Stimulated activated CD8-positive, alpha-beta memory T cell treated with anti-CD3 and anti-CD28 coated beads, Interleukin-15, amount 100 ng/mL, for 48 hours (primary cell): ENCODE measurements at regions not wholly inside any gene's neighbourhood (a gene's known extent, or its start where the extent isn't known, plus 50 kb on each side); places are given as distances from the start of the nearest gene placed in this dataset.
"Not testable (repeated sequence)": the region's sequence is repeated elsewhere in the genome, so short reads cannot be mapped to it uniquely, and the experiment has no call there.

ENCODE experiments used
- DNase-seq, 2 donors: peaks; one replicate each; pipeline ENCODE4 v3.0.0-alpha.2; 2020; ENCODE audit warnings: low read depth in 2 of 2

GRCh38 chr6:19682859-19683258, 154.3 kb upstream of the ID4 start:
- no peak for DNase-seq

DNA sequence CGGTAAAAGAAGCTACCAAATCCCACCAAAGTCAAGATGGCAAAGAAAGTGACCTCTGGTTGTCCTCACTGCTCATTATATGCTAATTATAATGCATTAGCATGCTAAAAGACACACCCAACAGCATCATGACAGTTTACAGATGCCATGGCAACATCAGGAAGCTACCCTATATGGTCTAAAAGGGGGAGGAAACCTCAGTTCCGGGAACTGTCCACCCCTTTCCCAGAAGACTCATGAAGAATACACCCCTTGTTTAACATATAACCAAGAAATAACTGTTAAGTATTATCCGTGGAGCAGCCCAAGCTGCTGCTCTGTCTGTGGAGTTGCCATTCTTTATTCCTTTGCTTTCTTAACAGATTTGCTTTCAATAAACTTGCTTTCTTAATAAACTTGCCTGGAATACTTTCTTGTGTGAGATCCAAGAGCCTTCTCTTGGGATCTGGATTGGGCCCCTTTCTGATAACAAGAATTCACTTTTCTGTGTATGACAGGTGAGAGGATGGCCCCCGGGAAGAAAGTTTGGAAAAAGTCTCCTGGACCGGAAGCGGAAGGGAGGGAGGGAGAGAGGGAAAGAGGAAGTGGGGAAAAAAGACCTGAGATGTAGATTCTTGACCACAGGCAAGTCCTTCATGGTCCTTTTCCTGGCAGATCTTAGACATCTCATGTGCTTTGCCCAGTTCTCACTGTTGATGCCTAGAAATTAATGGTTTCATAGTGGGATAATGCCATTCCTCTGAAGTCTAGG, 146.7 kb upstream of the ID4 start:
- no peak for DNase-seq

GRCh38 chr6:19691465-19692167, 145.6 kb upstream of the ID4 start:
- DNase-seq: no peak

- DNase-seq: no peak
Measured at GRCh38 chr6:19692506-19693298, 144.5 kb upstream of the ID4 start.

- no peak for DNase-seq
Measured at GRCh38 chr6:19694697-19695096, 142.5 kb upstream of the ID4 start.

DNA sequence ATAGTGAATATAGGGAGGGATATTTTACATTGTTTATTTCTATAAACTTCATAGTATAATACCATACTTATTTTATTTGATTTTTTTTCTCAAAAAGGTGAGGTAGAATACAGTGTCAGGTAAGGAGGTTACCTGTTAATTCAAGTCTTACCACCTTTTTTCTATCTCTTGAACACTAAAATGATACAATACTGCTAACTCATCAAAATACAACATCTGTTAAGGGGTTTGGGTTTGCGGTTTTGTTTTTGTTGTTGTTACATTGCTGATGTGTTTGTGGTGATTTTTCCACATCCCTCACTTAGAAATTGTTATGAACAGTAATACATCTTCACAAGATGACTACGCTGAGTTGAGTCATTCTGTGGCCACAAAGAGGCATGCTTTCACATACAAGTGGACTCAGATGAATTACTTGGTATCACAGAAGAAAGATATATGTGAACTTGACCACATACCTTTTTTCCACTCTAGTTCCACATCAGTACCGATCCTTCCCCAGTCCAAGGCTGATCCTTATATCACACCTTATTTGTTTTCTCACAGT, 139.4 kb upstream of the ID4 start:
- no peak for DNase-seq

DNA sequence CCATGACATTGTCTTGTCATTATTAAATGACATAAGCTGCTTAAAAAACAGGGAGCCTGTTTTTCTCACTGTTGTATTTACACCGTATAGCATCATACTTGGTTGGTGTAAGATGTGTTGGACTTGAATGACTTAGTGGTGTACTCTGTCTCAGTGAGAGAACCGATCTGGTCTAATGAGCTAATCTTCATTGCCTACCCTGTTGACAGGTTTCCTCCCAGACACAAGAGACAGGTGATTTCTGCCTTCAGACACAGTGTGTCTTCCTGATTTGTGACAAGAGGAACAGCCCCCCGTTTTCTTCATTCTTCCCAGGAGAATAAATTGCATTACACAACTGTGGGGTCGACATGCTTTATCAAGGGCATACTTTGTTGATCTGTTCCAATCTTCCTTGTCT, 137.2 kb upstream of the ID4 start:
- DNase-seq: no peak

DNA sequence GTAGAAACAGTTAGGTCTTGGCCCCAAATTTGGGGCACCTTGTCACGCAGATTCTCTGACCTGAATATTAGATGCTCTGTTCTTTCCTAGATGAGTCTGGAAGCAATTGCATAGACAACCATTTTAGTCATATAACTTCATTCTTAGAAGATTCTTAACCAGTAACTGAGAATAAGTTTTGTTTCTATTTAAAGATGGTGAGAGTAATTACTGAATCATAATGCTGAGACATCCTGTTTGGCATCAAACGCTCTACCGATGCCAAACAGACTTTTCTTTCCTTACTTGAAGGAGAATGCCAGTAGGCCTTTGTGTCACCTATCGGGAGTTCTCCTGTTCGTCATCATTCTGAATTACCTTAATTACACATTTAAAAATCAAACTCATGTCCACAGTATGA, 131.6 kb upstream of the ID4 start:
- no peak for DNase-seq

GRCh38 chr6:19712012-19712688, 125.0 kb upstream of the ID4 start:
- DNase-seq: no peak

DNA sequence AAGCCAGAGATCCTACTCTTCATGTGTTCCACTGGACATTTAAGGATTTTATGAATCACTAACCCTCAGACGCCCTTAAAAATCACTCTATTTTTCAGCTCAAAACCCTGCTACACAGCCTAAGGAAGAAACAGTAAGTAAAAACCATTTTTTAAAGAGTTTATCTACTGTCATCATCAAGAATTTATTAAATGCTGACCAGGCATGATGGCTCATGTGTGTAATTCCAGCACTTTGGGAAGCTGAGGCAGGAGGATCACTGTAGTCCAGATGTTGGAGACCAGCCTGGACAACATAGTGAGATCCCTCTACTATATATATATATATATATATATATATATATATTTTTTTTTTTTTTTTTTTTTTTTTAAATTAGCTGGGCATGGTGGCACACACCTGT, 124.2 kb upstream of the ID4 start:
- DNase-seq: no peak

DNA sequence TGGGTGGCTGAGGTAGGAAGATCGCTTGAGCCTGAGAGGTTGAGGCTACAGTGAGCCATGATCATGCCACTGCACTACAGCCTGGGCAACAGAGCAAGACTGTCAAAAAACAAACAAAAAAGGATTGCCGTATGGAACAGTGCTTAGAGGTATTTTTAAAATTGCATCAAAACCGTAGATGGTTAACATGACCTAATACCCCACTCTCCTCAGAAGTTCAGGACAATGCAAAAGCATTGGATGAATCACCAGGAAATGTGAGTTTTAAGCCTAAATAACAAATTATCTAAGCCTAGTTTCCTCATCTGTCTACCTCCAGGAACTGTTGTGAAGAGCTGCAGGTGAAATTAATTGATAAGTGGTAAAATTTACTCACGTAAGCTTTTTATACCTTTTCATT, 123.8 kb upstream of the ID4 start:
- DNase-seq: no peak

DNA sequence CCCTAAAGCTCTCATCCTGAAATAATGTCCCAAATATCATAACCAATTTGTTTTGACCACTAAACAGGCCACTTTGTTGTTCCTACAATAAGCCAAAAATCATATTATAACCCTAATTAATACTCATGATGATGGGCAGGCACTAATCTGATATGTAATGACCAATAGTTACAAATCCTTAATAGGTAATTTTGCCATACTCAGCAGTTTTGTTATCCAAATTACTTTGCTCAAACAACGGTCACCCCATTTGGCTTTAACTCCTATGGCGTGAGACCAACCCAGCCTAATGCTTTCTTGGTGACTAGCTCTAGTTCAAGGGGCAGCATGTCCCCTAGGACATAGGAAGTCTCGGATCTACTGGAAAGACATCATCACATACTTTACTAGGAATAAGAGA, 123.2 kb upstream of the ID4 start:
- no peak for DNase-seq

- DNase-seq: no peak
Measured at GRCh38 chr6:19714434-19715166, 122.6 kb upstream of the ID4 start.

GRCh38 chr6:19715167-19715551, 122.0 kb upstream of the ID4 start:
- DNase-seq: no peak

DNA sequence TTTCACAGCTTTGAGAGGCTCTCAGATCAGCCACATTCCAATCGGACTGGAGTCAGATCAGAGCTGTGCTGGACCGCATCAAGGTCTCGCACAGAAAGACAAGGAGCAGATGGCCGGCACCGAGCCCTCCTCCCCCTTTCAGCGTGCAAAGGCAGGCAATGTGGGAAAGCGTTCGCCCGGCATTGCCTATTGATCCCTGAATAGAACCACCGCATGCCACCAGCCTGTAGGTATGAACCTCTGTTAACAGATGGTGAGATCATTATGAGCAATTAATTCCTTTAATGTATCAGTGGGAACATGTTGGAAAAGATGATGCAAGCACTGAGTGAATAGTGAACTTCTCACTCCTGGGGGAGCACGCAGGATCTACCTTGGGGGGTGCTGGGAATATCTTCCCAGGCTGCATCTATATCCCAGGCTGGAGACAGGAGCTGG, 117.5 kb upstream of the ID4 start:
- DNase-seq: no peak

- no peak for DNase-seq
Measured at GRCh38 chr6:19721766-19722377, 115.3 kb upstream of the ID4 start.

DNA sequence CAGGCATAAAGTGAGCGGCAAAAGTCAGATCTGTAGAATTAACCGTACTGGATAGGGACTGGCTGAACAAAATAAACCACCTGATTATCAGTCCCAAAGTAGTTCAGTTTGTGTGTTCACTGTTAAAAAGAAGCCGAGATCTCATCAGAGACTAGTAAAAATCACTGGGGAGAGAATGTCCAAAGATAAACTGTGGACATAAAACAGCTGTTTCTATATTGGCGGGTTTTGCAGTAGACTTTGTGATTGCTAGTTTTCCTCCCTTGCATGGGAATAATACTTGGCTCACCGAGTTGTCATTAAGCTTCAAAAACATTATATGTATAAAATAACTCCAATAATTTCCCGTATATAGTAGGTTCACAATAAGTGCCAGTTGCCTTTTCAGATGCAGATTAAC, 114.2 kb upstream of the ID4 start:
- no peak for DNase-seq

GRCh38 chr6:19723545-19723944, 113.6 kb upstream of the ID4 start:
- DNase-seq: no peak

GRCh38 chr6:19725436-19725835, 111.7 kb upstream of the ID4 start:
- not testable (repeated sequence) for DNase-seq

GRCh38 chr6:19731282-19731681, 105.9 kb upstream of the ID4 start:
- no peak for DNase-seq

- DNase-seq: no peak
Measured at GRCh38 chr6:19734061-19734460, 103.1 kb upstream of the ID4 start.
